HepG2 (cell line): ENCODE measurements at regions not wholly inside any gene's neighbourhood (a gene's known extent, or its start where the extent isn't known, plus 50 kb on each side); places are given as distances from the start of the nearest gene placed in this dataset.

Experiments used
- ATAC-seq: fragments of 200-7000 bp; cut with Tn5 transposase; 3 replicates; pipeline ENCODE4 v1.9.1; 2020; ENCODE audit warnings: mild to moderate bottlenecking, moderate library complexity
- BruUV-seq: library from RNA; stranded (reverse); fragments of 400-500 nt; replicated peaks from 2 replicates; lab custom pipeline; 2021; lab: Mats Ljungman, UMichigan
- CTCF ChIA-PET: fragments of 300-600 bp; formaldehyde crosslinking; extraction: SDS; loops from one replicate; lab custom pipeline; 2021; ENCODE audit warnings: low total read pairs, inconsistent platforms, low intra/inter-chr PET ratio; lab: Yijun Ruan, JAX
- POLR2A ChIA-PET: fragments of 350-600 bp; sonication (Branson Sonifier 250); formaldehyde crosslinking; loops from one replicate; lab custom pipeline; 2020; ENCODE audit warnings: antibody characterized with exemption, inconsistent platforms; lab: Yijun Ruan, JAX
- DNase-seq: peaks from one replicate; pipeline ENCODE4 v3.0.0-alpha.2; 2015; ENCODE audit warnings: low spot score
- FAIRE-seq: peaks from 3 replicates; lab custom pipeline; 2011; peaks lifted over from hg19 to GRCh38; lab: Jason Lieb, UNC
- H2AFZ ChIP-seq: one replicate; pipeline ENCODE4 v1.6.1; 2011; ENCODE audit warnings: low read length, inconsistent platforms
- H3K27ac ChIP-seq: fragments of 300-600 bp; 3 replicates; pipeline ENCODE4 v1.8.0; 2011; ENCODE audit warnings: mixed run types, mild to moderate bottlenecking, mixed read lengths, low read length, inconsistent platforms; ENCODE audit not compliant: insufficient read depth; ENCODE audit errors: extremely low read length
- H3K27me3 ChIP-seq, 2 experiments: fragments of 200-600 bp in 1 of 2; 2 replicates in 1 of 2; 3 replicates in 1 of 2; pipeline versions ENCODE4 v1.6.0 to v1.8.0; 2011; ENCODE audit warnings: low read length in 2 of 2, mild to moderate bottlenecking in 2 of 2, moderate library complexity in 2 of 2, inconsistent platforms in 1 of 2; ENCODE audit not compliant: insufficient read depth in 2 of 2, control insufficient read depth in 1 of 2
- H3K36me3 ChIP-seq, 2 experiments: fragments of 200-600 bp in 1 of 2; replicated peaks in 1 of 2; 2 replicates in 1 of 2; 3 replicates in 1 of 2; pipeline versions ENCODE4 v1.5.1 to v1.8.0; 2011; ENCODE audit warnings: low read length in 2 of 2, inconsistent platforms in 1 of 2; ENCODE audit not compliant: insufficient read depth in 2 of 2, control insufficient read depth in 1 of 2
- H3K4me1 ChIP-seq: 2 replicates; pipeline ENCODE4 v1.5.1; 2012; ENCODE audit warnings: low read length, inconsistent platforms; ENCODE audit not compliant: insufficient read depth
- H3K4me2 ChIP-seq: 2 replicates; pipeline ENCODE4 v1.6.0; 2011; ENCODE audit warnings: low read depth, low read length, inconsistent platforms
- H3K4me3 ChIP-seq, 3 experiments: fragments of 200-600 bp in 1 of 3; sonication (generic), shearing (Covaris generic) in 1 of 3; replicated peaks in 1 of 3; 2 replicates each; pipeline ENCODE4 v1.5.1; 2011 to 2016; ENCODE audit warnings: low read length in 3 of 3, inconsistent platforms in 2 of 3, low read depth in 2 of 3, mild to moderate bottlenecking in 2 of 3, control low read depth in 1 of 3, mixed read lengths in 1 of 3; ENCODE audit not compliant: insufficient read depth in 1 of 3
- H3K79me2 ChIP-seq: one replicate; pipeline ENCODE4 v1.6.1; 2011; ENCODE audit warnings: low read length, inconsistent platforms; ENCODE audit not compliant: insufficient read depth
- H3K9ac ChIP-seq: 2 replicates; pipeline ENCODE4 v1.6.0; 2011; ENCODE audit warnings: mild to moderate bottlenecking, low read depth, low read length, inconsistent platforms; ENCODE audit not compliant: insufficient read depth
- H3K9me3 ChIP-seq: 2 replicates; pipeline ENCODE4 v1.5.1; 2012; ENCODE audit warnings: mild to moderate bottlenecking, low read length
- H4K20me1 ChIP-seq: 2 replicates; pipeline ENCODE4 v1.6.0; 2011; ENCODE audit warnings: inconsistent platforms, mild to moderate bottlenecking, low read length, moderate library complexity; ENCODE audit not compliant: insufficient read depth
- AHR ChIP-seq: IDR thresholded peaks from 2 replicates; pipeline ENCODE4 v1.6.1; 2018; ENCODE audit warnings: missing genetic modification reagents, missing compliant biosample characterization
- ARID5B ChIP-seq: IDR thresholded peaks from 2 replicates; pipeline ENCODE4 v1.4.0; 2020; ENCODE audit warnings: mild to moderate bottlenecking, missing genetic modification reagents
- NCOA5 ChIP-seq: sonication (generic); formaldehyde crosslinking; IDR thresholded peaks from 2 replicates; pipeline ENCODE4 v1.4.0; 2020; ENCODE audit warnings: missing genetic modification reagents
- ONECUT2 ChIP-seq: sonication (generic); formaldehyde crosslinking; IDR thresholded peaks from 2 replicates; pipeline ENCODE4 v1.4.0; 2020; ENCODE audit warnings: missing genetic modification reagents
- SAFB2 ChIP-seq: sonication (generic); formaldehyde crosslinking; IDR thresholded peaks from 2 replicates; pipeline ENCODE4 v1.5.1; 2020; ENCODE audit warnings: missing genetic modification reagents, low read depth, mild to moderate bottlenecking, borderline replicate concordance
- STAG1 ChIP-seq: sonication (generic); formaldehyde crosslinking; IDR thresholded peaks from 2 replicates; pipeline ENCODE4 v1.4.0; 2020; ENCODE audit warnings: missing genetic modification reagents
- ZNF12 ChIP-seq: sonication (generic); formaldehyde crosslinking; IDR thresholded peaks from 2 replicates; pipeline ENCODE4 v1.5.0; 2020; ENCODE audit warnings: missing genetic modification reagents
- ZNF205 ChIP-seq: IDR thresholded peaks from 2 replicates; pipeline ENCODE4 v1.6.1; 2018; ENCODE audit warnings: missing biosample characterization, missing genetic modification reagents
- ZNF414 ChIP-seq: sonication (generic); formaldehyde crosslinking; IDR thresholded peaks from 2 replicates; pipeline ENCODE4 v1.5.0; 2020; ENCODE audit warnings: missing genetic modification reagents
- ZNF430 ChIP-seq: sonication (generic); formaldehyde crosslinking; IDR thresholded peaks from 2 replicates; pipeline ENCODE4 v1.9.0; 2021; ENCODE audit warnings: mild to moderate bottlenecking, missing genetic modification reagents
- ZNF530 ChIP-seq: sonication (generic); formaldehyde crosslinking; IDR thresholded peaks from 2 replicates; pipeline ENCODE4 v1.5.0; 2020; ENCODE audit warnings: low read depth, mild to moderate bottlenecking, missing genetic modification reagents
- ZNF557 ChIP-seq: sonication (generic); formaldehyde crosslinking; IDR thresholded peaks from 2 replicates; pipeline ENCODE4 v1.4.0; 2020; ENCODE audit warnings: missing genetic modification reagents
- ZNF577 ChIP-seq: sonication (generic); formaldehyde crosslinking; IDR thresholded peaks from 2 replicates; pipeline ENCODE4 v1.4.0; 2020; ENCODE audit warnings: mild to moderate bottlenecking, low read depth, missing genetic modification reagents, borderline replicate concordance
- WGBS: methylation state at CpG from one replicate; pipeline ENCODE4 v1.1.6; 2017; ENCODE audit warnings: low lambda C conversion rate; 5-methylcytosine and 5-hydroxymethylcytosine counted together
- in situ Hi-C: cut with HindIII; loops from 2 replicates; pipeline ENCODE4 v1.10.0; 2017; ENCODE audit warnings: low pct_unique_long_range_greater_than_20kb; ENCODE audit not compliant: extremely low pct_ligation_motif_present
- intact Hi-C: fragments of 100-400 bp; cut with micrococcal nuclease; formaldehyde crosslinking; loops from one replicate; pipeline ENCODE4 v1.10.0; 2022; ENCODE audit not compliant: unreplicated experiment
- TF ChIP-seq, protein P1 (sequence below): sonication (generic); IDR thresholded peaks from 2 replicates; pipeline ENCODE4 v1.6.1; 2016; ENCODE audit warnings: low read depth, borderline replicate concordance
- TF ChIP-seq, protein P2 (sequence below): sonication (generic); formaldehyde crosslinking; IDR thresholded peaks from 2 replicates; pipeline ENCODE4 v1.5.0; 2020; ENCODE audit warnings: mild to moderate bottlenecking, low read depth, missing genetic modification reagents, borderline replicate concordance
- TF ChIP-seq, protein P3 (sequence below): sonication (generic); formaldehyde crosslinking; IDR thresholded peaks from 2 replicates; pipeline ENCODE4 v1.8.1; 2023; ENCODE audit warnings: missing genetic modification reagents, inconsistent platforms, borderline replicate concordance

GRCh38 chr13:34124666-34125306 is 306.8 kb downstream of the RFC3 start (continued):
- TF ChIP-seq, protein P1, sequence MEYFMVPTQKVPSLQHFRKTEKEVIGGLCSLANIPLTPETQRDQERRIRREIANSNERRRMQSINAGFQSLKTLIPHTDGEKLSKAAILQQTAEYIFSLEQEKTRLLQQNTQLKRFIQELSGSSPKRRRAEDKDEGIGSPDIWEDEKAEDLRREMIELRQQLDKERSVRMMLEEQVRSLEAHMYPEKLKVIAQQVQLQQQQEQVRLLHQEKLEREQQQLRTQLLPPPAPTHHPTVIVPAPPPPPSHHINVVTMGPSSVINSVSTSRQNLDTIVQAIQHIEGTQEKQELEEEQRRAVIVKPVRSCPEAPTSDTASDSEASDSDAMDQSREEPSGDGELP, result no peak
- TF ChIP-seq ZNF205 (CRISPR knock-in tag) (peak; percentile 59; the same call in 1 of the 2 replicates), ARID5B (CRISPR knock-in tag) (peak; percentile 39), ONECUT2 (peak; percentile 37; the same call in 1 of the 2 replicates)

GRCh38 chr13:34127523-34127922 is 309.6 kb downstream of the RFC3 start:
- ChIA-PET CTCF (no interaction called here), POLR2A (no interaction called here)
- in situ Hi-C loops, result no loop called here
- TF ChIP-seq ZNF430 (no peak), ZNF577 (CRISPR knock-in tag) (no peak), SAFB2 (CRISPR knock-in tag) (no peak), ZNF12 (no peak), NCOA5 (CRISPR knock-in tag) (no peak), ZNF414 (no peak), AHR (no peak), ZNF530 (no peak), STAG1 (CRISPR knock-in tag) (no peak), ZNF557 (CRISPR knock-in tag) (no peak)
- TF ChIP-seq, protein P2, sequence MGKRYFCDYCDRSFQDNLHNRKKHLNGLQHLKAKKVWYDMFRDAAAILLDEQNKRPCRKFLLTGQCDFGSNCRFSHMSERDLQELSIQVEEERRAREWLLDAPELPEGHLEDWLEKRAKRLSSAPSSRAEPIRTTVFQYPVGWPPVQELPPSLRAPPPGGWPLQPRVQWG (CRISPR knock-in tag), result no peak
- TF ChIP-seq, protein P3, sequence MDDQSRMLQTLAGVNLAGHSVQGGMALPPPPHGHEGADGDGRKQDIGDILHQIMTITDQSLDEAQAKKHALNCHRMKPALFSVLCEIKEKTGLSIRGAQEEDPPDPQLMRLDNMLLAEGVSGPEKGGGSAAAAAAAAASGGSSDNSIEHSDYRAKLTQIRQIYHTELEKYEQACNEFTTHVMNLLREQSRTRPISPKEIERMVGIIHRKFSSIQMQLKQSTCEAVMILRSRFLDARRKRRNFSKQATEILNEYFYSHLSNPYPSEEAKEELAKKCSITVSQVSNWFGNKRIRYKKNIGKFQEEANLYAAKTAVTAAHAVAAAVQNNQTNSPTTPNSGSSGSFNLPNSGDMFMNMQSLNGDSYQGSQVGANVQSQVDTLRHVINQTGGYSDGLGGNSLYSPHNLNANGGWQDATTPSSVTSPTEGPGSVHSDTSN (CRISPR knock-in tag), result no peak
- 41% methylated on average over 4 of the region's 4 CpGs for WGBS
- H3K9me3 ChIP-seq, result no peaks in the 10 kb centered on the region
- no peaks in the 10 kb centered on the region for H3K36me3 ChIP-seq
- no peak overlapping the region for H3K27ac ChIP-seq
- no peak for FAIRE-seq
- H3K9ac ChIP-seq, result no peak overlapping the region
- no TSS peak for BruUV-seq
- H4K20me1 ChIP-seq, result no peaks in the 10 kb centered on the region
- H3K79me2 ChIP-seq, result no peaks in the 10 kb centered on the region
- no peaks in the 10 kb centered on the region for H3K27me3 ChIP-seq
- no peak overlapping the region for H3K4me3 ChIP-seq
- DNase-seq, result no peak
- ATAC-seq, result no peak
- no peak overlapping the region for H3K4me2 ChIP-seq
- H2AFZ ChIP-seq, result no peak overlapping the region
- no peaks in the 10 kb centered on the region for H3K4me1 ChIP-seq
- intact Hi-C loops, result no loop called here
